Fibroblast of lung (primary cell): ENCODE measurements at regions not wholly inside any gene's neighbourhood (a gene's known extent, or its start where the extent isn't known, plus 50 kb on each side); places are given as distances from the start of the nearest gene placed in this dataset.

Experiments
- EZH2 ChIP-seq: IDR thresholded peaks from 2 replicates; pipeline ENCODE4 v1.5.1; 2012; ENCODE audit warnings: low read length, control low read depth, mild to moderate bottlenecking; ENCODE audit errors: missing control alignments
- TF ChIP-seq, protein P1 (sequence below), 2 donors: IDR thresholded peaks in 1 of 2; conservative IDR thresholded peaks in 1 of 2; 1 replicate in 1 of 2; 2 replicates in 1 of 2; pipeline ENCODE4 v1.5.1; 2011 to 2012; ENCODE audit warnings: low read length in 2 of 2, control low read depth in 1 of 2, inconsistent platforms in 1 of 2, low read depth in 1 of 2, mild to moderate bottlenecking in 1 of 2

DNA sequence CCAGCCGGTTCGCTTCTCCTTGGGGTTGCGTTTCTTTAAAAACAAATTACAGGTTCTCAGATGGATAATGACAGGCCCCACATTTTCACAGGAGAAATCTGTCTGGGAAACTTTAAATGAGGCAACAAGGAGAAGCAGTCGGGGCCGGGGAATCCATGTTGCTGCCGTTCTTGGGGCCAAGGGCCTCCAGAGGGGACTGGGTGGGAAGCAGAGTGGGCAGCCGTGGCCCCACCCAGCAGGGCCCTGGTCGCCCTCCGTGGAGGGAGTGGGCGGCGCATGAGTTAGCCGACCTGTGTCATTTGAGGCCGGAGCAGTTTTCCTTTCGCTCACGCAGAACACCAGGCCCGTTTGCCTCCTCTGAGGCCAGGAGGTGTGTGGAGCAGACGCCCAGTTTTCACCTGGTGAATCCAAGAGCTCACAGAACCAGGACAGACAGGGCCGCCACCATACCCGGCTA, 207.7 kb upstream of the CIBAR2 start:
- TF ChIP-seq, protein P1, sequence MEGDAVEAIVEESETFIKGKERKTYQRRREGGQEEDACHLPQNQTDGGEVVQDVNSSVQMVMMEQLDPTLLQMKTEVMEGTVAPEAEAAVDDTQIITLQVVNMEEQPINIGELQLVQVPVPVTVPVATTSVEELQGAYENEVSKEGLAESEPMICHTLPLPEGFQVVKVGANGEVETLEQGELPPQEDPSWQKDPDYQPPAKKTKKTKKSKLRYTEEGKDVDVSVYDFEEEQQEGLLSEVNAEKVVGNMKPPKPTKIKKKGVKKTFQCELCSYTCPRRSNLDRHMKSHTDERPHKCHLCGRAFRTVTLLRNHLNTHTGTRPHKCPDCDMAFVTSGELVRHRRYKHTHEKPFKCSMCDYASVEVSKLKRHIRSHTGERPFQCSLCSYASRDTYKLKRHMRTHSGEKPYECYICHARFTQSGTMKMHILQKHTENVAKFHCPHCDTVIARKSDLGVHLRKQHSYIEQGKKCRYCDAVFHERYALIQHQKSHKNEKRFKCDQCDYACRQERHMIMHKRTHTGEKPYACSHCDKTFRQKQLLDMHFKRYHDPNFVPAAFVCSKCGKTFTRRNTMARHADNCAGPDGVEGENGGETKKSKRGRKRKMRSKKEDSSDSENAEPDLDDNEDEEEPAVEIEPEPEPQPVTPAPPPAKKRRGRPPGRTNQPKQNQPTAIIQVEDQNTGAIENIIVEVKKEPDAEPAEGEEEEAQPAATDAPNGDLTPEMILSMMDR (conservative IDR thresholded peaks at IDR 0.05 in 1 of 2, IDR thresholded peaks at IDR 0.05 in 1 of 2; ENCODE audit: low read depth in 1 of 2, low read length in 2 of 2): no peak
- no peak for TF ChIP-seq EZH2
